B cell (primary cell): ENCODE measurements at regions not wholly inside any gene's neighbourhood (a gene's known extent, or its start where the extent isn't known, plus 50 kb on each side); places are given as distances from the start of the nearest gene placed in this dataset.

Experiments
- ATAC-seq: fragments of 200-7000 bp; cut with Tn5 transposase; one replicate; pipeline ENCODE4 v1.10.0; 2021; ENCODE audit warnings: low read depth, mild to moderate bottlenecking, moderate number of reproducible peaks, moderate library complexity
- CTCF ChIA-PET: fragments of 350-600 bp; sonication (Branson Sonifier 250); formaldehyde crosslinking; loops from one replicate; lab custom pipeline; 2021; ENCODE audit warnings: antibody characterized with exemption, inconsistent platforms; lab: Charles Lee
- POLR2A ChIA-PET: fragments of 350-600 bp; sonication (Branson Sonifier 250); formaldehyde crosslinking; loops from one replicate; lab custom pipeline; 2021; ENCODE audit warnings: antibody characterized with exemption; lab: Charles Lee
- DNase-seq: peaks from one replicate; pipeline ENCODE4 v3.0.0; 2013
- H2AFZ ChIP-seq: 2 replicates; pipeline ENCODE4 v1.6.1; 2012; ENCODE audit warnings: mild to moderate bottlenecking, low read depth, low read length; ENCODE audit not compliant: insufficient read depth, poor library complexity, severe bottlenecking
- H3K27ac ChIP-seq, 2 donors: 1 replicate in 1 of 2; 2 replicates in 1 of 2; pipeline ENCODE4 v1.5.1; 2012 to 2013; ENCODE audit warnings: low read length in 2 of 2, mild to moderate bottlenecking in 2 of 2, moderate library complexity in 1 of 2
- H3K27me3 ChIP-seq, 4 experiments: fragments of 200-600 bp in 1 of 4; sonication (generic) in 1 of 4; replicated peaks in 1 of 4; 1 replicate in 2 of 4; 2 replicates in 2 of 4; pipeline versions ENCODE4 v1.6.1 to v1.7.0; 2013 to 2016; ENCODE audit warnings: low read length in 3 of 4, mild to moderate bottlenecking in 2 of 4, mixed read lengths in 1 of 4, moderate library complexity in 1 of 4; ENCODE audit not compliant: insufficient read depth in 4 of 4, control insufficient read depth in 3 of 4; ENCODE audit errors: control extremely low read depth in 1 of 4
- H3K36me3 ChIP-seq, 2 experiments: replicated peaks in 1 of 2; 1 replicate in 1 of 2; 2 replicates in 1 of 2; pipeline versions ENCODE4 v1.6.1 to v1.7.1; 2013; ENCODE audit warnings: low read length in 1 of 2; ENCODE audit not compliant: insufficient read depth in 2 of 2, control insufficient read depth in 1 of 2; ENCODE audit errors: control extremely low read depth in 1 of 2, extremely low read depth in 1 of 2
- H3K4me1 ChIP-seq, 2 donors: fragments of 200-600 bp in 1 of 2; sonication (generic) in 1 of 2; 1 replicate in 1 of 2; 2 replicates in 1 of 2; pipeline versions ENCODE4 v1.5.1 to v1.6.1; 2013 to 2017; ENCODE audit warnings: low read length in 2 of 2; ENCODE audit not compliant: control insufficient read depth in 2 of 2, insufficient read depth in 2 of 2
- H3K4me2 ChIP-seq: replicated peaks from 2 replicates; pipeline ENCODE3; 2012; ENCODE audit warnings: mild to moderate bottlenecking, low read depth, low read length; ENCODE audit not compliant: poor library complexity, severe bottlenecking
- H3K4me3 ChIP-seq, 5 experiments: fragments of 200-600 bp in 1 of 5; sonication (generic) in 1 of 5; 1 replicate in 3 of 5; 2 replicates in 2 of 5; pipeline versions ENCODE4 v1.5.1 to v1.7.0; 2011 to 2016; ENCODE audit warnings: low read length in 4 of 5, mild to moderate bottlenecking in 4 of 5, low read depth in 2 of 5, control low read depth in 1 of 5, moderate library complexity in 1 of 5; ENCODE audit not compliant: insufficient read depth in 1 of 5; ENCODE audit errors: control extremely low read depth in 1 of 5, extremely low read depth in 1 of 5
- H3K79me2 ChIP-seq: fragments of 200-600 bp; sonication (generic); one replicate; pipeline ENCODE4 v1.6.0; 2016; ENCODE audit warnings: low read length; ENCODE audit not compliant: control insufficient read depth, insufficient read depth
- H3K9ac ChIP-seq: fragments of 200-600 bp; sonication (generic); 2 replicates; pipeline ENCODE4 v1.6.1; 2017; ENCODE audit warnings: mild to moderate bottlenecking, low read length, moderate library complexity
- H3K9me3 ChIP-seq, 3 donors: one replicate each; pipeline versions ENCODE4 v1.6.1 to v1.7.1; 2013; ENCODE audit warnings: low read length in 2 of 3; ENCODE audit not compliant: control insufficient read depth in 2 of 3, insufficient read depth in 1 of 3; ENCODE audit errors: control extremely low read depth in 1 of 3
- H4K20me1 ChIP-seq: 2 replicates; pipeline ENCODE4 v1.6.0; 2012; ENCODE audit warnings: mild to moderate bottlenecking, low read length; ENCODE audit not compliant: insufficient read depth, control insufficient read depth, poor library complexity, severe bottlenecking
- H3K27ac Mint-ChIP-seq: one replicate; pipeline ENCODE4 v1.8.0; 2021; ENCODE audit warnings: mixed read lengths
- H3K27me3 Mint-ChIP-seq: one replicate; pipeline ENCODE4 v1.8.0; 2021; ENCODE audit warnings: mixed read lengths
- H3K4me1 Mint-ChIP-seq: one replicate; pipeline ENCODE4 v1.8.0; 2021; ENCODE audit warnings: mixed read lengths
- H3K4me3 Mint-ChIP-seq: one replicate; pipeline ENCODE4 v1.8.0; 2021; ENCODE audit warnings: mixed read lengths
- H3K9me3 Mint-ChIP-seq: one replicate; pipeline ENCODE4 v1.8.0; 2022; ENCODE audit warnings: mixed read lengths; ENCODE audit not compliant: insufficient read depth
- CTCF ChIP-seq: fragments of 200-600 bp; IDR thresholded peaks from one replicate; pipeline ENCODE4 v1.8.0; 2022; ENCODE audit warnings: antibody characterized with exemption, mild to moderate bottlenecking
- EZH2 ChIP-seq: IDR thresholded peaks from 2 replicates; pipeline ENCODE4 v1.6.1; 2012; ENCODE audit warnings: borderline replicate concordance, low read depth, mild to moderate bottlenecking, moderate library complexity, low read length; ENCODE audit not compliant: insufficient read depth, poor library complexity, severe bottlenecking
- WGBS: methylation state at CpG from one replicate; pipeline ENCODE4 v1.1.5; 2013; ENCODE audit warnings: missing lambda C conversion rate; ENCODE audit not compliant: insufficient coverage; 5-methylcytosine and 5-hydroxymethylcytosine counted together
- intact Hi-C: fragments of 100-400 bp; cut with micrococcal nuclease; formaldehyde crosslinking; loops from one replicate; pipeline ENCODE4 v1.10.0; 2022

GRCh38 chr10:55232553-55232952, 431.5 kb upstream of the PCDH15 start:
- Histone ChIP-seq H3K9me3 (no peaks in the 10 kb centered on the region), H3K27ac (no peak overlapping the region), H3K4me1 (no peaks in the 10 kb centered on the region), H3K36me3 (no peaks in the 10 kb centered on the region), H3K4me2 (no peak overlapping the region), H3K27me3 (no peaks in the 10 kb centered on the region), H3K4me3 (no peak overlapping the region), H4K20me1 (no peaks in the 10 kb centered on the region), H3K9ac (no peak overlapping the region), H3K79me2 (no peaks in the 10 kb centered on the region), H2AFZ (no peak overlapping the region)
- ATAC-seq (no peak), DNase-seq (no peak)
- no peak overlapping the region for H3K4me3 Mint-ChIP-seq
- TF ChIP-seq CTCF: no peak
- no peak for TF ChIP-seq EZH2
- no peaks in the 10 kb centered on the region for H3K9me3 Mint-ChIP-seq
- no peaks in the 10 kb centered on the region for H3K27me3 Mint-ChIP-seq
- H3K4me1 Mint-ChIP-seq: peaks cover 1% of the 10 kb centered on the region
- no peak overlapping the region for H3K27ac Mint-ChIP-seq
- WGBS: 100% methylated on average over 1 of the region's 1 CpG
- CTCF ChIA-PET: no interaction called here
- intact Hi-C loops: no loop called here
- POLR2A ChIA-PET: no interaction called here

- Histone ChIP-seq H3K36me3 (no peaks in the 10 kb centered on the region), H3K9ac (no peak overlapping the region), H3K9me3 (no peaks in the 10 kb centered on the region), H4K20me1 (no peaks in the 10 kb centered on the region), H3K27me3 (no peaks in the 10 kb centered on the region), H3K79me2 (no peaks in the 10 kb centered on the region), H3K4me2 (no peak overlapping the region), H3K27ac (no peak overlapping the region), H3K4me3 (no peak overlapping the region), H3K4me1 (no peaks in the 10 kb centered on the region), H2AFZ (no peak overlapping the region)
- H3K27ac Mint-ChIP-seq: no peak overlapping the region
- intact Hi-C loops: no loop called here
- DNase-seq (no peak), ATAC-seq (no peak)
- POLR2A ChIA-PET: no interaction called here
- TF ChIP-seq EZH2 (no peak), CTCF (no peak)
- H3K27me3 Mint-ChIP-seq: no peaks in the 10 kb centered on the region
- H3K4me1 Mint-ChIP-seq: no peaks in the 10 kb centered on the region
- CTCF ChIA-PET: no interaction called here
- H3K4me3 Mint-ChIP-seq: no peak overlapping the region
- no peaks in the 10 kb centered on the region for H3K9me3 Mint-ChIP-seq
- no CpG with 5 or more reads among the region's 1 CpG for WGBS
Measured at GRCh38 chr10:55227967-55228366, 426.9 kb upstream of the PCDH15 start.
